ENCODE measurements at regions not wholly inside any gene's neighbourhood (a gene's known extent, or its start where the extent isn't known, plus 50 kb on each side); places are given as distances from the start of the nearest gene placed in this dataset.

DNA sequence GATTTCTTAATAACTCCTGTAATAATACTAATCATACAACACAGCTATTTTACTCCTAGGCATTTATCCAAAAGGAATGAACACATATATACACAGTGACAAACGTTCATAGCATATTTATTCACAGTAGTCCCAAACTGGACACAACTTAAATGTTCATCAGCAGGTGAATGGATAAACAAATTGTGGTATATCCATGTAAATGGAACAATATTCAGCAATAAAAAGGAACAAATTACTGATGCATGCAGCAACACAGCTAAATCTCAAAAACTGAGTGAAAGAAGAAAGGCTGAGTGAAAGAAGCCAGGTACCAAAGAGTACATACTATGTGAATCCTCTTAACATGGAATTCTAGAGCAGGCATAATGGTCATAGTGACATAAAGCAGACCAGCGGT lies 242.7 kb upstream of the USP24 start:
- WGBS, 5 donors, result 65 to 86% (median 76%) methylated on average over 2 of the region's 2 CpGs
- H3K4me3 ChIP-seq, result no peak overlapping the region
- no peaks in the 10 kb centered on the region for H3K27me3 ChIP-seq (replicated peaks in 1 of 7)
- TF ChIP-seq, protein P1, sequence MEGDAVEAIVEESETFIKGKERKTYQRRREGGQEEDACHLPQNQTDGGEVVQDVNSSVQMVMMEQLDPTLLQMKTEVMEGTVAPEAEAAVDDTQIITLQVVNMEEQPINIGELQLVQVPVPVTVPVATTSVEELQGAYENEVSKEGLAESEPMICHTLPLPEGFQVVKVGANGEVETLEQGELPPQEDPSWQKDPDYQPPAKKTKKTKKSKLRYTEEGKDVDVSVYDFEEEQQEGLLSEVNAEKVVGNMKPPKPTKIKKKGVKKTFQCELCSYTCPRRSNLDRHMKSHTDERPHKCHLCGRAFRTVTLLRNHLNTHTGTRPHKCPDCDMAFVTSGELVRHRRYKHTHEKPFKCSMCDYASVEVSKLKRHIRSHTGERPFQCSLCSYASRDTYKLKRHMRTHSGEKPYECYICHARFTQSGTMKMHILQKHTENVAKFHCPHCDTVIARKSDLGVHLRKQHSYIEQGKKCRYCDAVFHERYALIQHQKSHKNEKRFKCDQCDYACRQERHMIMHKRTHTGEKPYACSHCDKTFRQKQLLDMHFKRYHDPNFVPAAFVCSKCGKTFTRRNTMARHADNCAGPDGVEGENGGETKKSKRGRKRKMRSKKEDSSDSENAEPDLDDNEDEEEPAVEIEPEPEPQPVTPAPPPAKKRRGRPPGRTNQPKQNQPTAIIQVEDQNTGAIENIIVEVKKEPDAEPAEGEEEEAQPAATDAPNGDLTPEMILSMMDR (IDR thresholded peaks at IDR 0.05 in 8 of 11, conservative IDR thresholded peaks at IDR 0.05 in 3 of 11), result no peak
- TF ChIP-seq POLR2A (IDR thresholded peaks at IDR 0.05), result no peak
- TF ChIP-seq POLR2AphosphoS5 (IDR thresholded peaks at IDR 0.05), result no peak
- peaks cover 0 to 34% (median 16%) of the 10 kb centered on the region in 8 donors for H3K9me3 ChIP-seq
- no peak overlapping the region for H3K27ac ChIP-seq
- H3K36me3 ChIP-seq, result no peaks in the 10 kb centered on the region
- intact Hi-C loops (cut with DNase I; ENCODE audit: low total_unique reads), result no loop called here
- no peaks in the 10 kb centered on the region for H3K4me1 ChIP-seq
- DNase-seq, result no peak

- no peaks in the 10 kb centered on the region for H3K36me3 ChIP-seq
- no peak for DNase-seq
- H3K27me3 ChIP-seq (replicated peaks in 1 of 7), result no peaks in the 10 kb centered on the region
- no peaks in the 10 kb centered on the region for H3K4me1 ChIP-seq
- no peak for TF ChIP-seq POLR2A (IDR thresholded peaks at IDR 0.05)
- TF ChIP-seq, protein P1 (IDR thresholded peaks at IDR 0.05 in 8 of 11, conservative IDR thresholded peaks at IDR 0.05 in 3 of 11), result no peak
- no peak for TF ChIP-seq POLR2AphosphoS5 (IDR thresholded peaks at IDR 0.05)
- peaks cover 0 to 34% (median 16%) of the 10 kb centered on the region in 8 donors for H3K9me3 ChIP-seq
- no peak overlapping the region for H3K27ac ChIP-seq
- intact Hi-C loops (cut with DNase I; ENCODE audit: low total_unique reads), result no loop called here
- H3K4me3 ChIP-seq, result no peak overlapping the region
- 81 to 94% (median 85%) methylated on average over 1 of the region's 1 CpG for WGBS, 5 donors
These were observed 241.8 kb upstream of the USP24 start for GRCh38 chr1:55456971-55457370.

DNA sequence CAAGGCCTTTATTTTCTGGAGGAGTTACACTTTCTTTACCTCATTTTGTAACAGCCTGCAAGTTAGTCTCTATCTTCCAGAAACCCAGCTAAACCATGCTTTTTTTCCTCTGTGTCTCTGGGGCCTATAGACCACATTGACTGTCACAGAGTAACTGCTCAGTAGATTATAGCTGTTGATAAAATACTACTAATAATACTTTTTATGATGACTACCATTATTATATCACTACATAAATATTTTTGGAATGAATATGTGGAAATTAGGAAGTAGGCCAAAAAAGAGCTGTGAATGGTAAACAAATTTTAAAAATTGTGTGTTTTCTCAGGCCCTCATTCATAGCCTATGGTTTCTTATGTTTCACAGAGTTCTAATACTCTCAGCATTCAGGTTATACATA lies 233.1 kb upstream of the USP24 start:
- intact Hi-C loops (cut with DNase I; ENCODE audit: low total_unique reads), result no loop called here

DNA sequence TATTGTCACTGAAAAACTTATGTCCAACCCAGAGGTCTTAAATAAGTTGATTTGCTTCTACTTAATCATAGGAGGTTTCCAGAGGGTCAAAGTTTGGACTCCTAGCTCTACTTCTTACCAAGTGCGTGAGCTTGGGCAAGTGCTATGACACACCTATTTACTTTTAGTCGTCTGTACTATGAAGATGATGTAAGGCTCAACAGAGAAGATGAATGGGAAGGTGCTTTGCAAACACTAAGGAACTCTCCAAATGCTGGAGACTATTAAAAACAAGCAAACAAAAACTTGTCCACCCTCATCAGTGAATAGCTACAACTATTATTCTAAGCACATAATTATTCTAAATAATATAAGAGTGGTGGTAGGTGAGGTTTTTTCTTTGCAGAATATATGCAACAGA lies 232.3 kb upstream of the USP24 start:
- 45 to 91% (median 78%) methylated on average over 2 of the region's 2 CpGs for WGBS, 5 donors
- no peak overlapping the region for H3K27ac ChIP-seq
- TF ChIP-seq POLR2A (IDR thresholded peaks at IDR 0.05) (no peak), POLR2AphosphoS5 (IDR thresholded peaks at IDR 0.05) (no peak)
- TF ChIP-seq, protein P1 (IDR thresholded peaks at IDR 0.05 in 8 of 11, conservative IDR thresholded peaks at IDR 0.05 in 3 of 11), result no peak
- no peak for DNase-seq
- intact Hi-C loops (cut with DNase I; ENCODE audit: low total_unique reads), result no loop called here
- H3K27me3 ChIP-seq (replicated peaks in 1 of 7), result no peaks in the 10 kb centered on the region
- no peaks in the 10 kb centered on the region for H3K36me3 ChIP-seq
- H3K9me3 ChIP-seq, result peaks cover 0 to 4% (median 0%) of the 10 kb centered on the region in 8 donors
- H3K4me3 ChIP-seq, result no peak overlapping the region
- no peaks in the 10 kb centered on the region for H3K4me1 ChIP-seq

More for the DNA sequence above, 233.1 kb upstream of the USP24 start:
- Histone ChIP-seq H3K27me3 (replicated peaks in 1 of 7) (no peaks in the 10 kb centered on the region), H3K4me1 (no peaks in the 10 kb centered on the region), H3K27ac (no peak overlapping the region), H3K36me3 (no peaks in the 10 kb centered on the region), H3K4me3 (no peak overlapping the region), H3K9me3 (peaks cover 0 to 4% (median 0%) of the 10 kb centered on the region in 8 donors)
- DNase-seq, result no peak
- TF ChIP-seq POLR2AphosphoS5 (IDR thresholded peaks at IDR 0.05) (no peak), POLR2A (IDR thresholded peaks at IDR 0.05) (no peak)
- TF ChIP-seq, protein P1 (IDR thresholded peaks at IDR 0.05 in 8 of 11, conservative IDR thresholded peaks at IDR 0.05 in 3 of 11), result no peak
